GM18867 (cell line): ENCODE measurements at regions not wholly inside any gene's neighbourhood (a gene's known extent, or its start where the extent isn't known, plus 50 kb on each side); places are given as distances from the start of the nearest gene placed in this dataset.
"Not testable (repeated sequence)": the region's sequence is repeated elsewhere in the genome, so short reads cannot be mapped to it uniquely, and the experiment has no call there.

Experiments used
- ATAC-seq: cut with Tn5 transposase; IDR thresholded peaks from one replicate; pipeline ENCODE4 v1.9.1; 2021; ENCODE audit warnings: mild to moderate bottlenecking, moderate library complexity; ENCODE audit not compliant: unreplicated experiment

DNA sequence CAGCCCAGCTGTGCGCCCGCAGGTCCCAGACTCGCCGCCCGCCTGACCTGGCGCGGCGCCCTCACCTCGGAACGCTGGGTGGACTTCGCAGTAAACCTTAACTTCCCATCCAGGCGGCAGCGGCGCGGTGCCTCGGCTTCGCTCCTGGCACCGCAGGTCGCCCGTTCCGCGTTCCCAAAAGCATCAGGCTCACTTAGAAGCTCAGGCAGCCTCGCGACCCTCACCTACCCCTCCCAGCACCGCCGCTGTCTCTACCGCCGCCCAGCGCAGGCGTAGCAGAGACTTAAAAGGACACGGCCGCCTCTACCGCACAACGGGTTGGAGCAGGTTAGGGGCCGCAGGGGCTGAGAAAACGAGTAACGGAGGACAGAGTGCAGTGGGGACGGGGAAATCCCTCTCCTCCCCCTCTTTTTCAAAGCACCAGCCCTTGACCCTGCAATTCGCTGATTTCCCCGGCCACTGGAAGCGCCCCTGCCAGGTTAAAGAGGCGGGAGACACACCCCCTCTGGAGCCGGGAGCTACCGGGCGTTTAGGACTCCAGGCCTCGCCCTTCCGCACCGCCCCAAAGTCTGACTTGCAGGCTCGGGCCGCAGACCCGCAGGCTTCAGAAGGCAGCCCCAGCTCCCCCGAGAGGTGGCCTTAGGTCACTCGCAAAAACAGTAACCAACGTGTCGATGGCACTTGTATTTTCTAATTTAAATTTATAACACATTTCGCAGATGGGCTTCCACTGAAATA lies 328.5 kb downstream of the FAM72C start:
- no peak for ATAC-seq

DNA sequence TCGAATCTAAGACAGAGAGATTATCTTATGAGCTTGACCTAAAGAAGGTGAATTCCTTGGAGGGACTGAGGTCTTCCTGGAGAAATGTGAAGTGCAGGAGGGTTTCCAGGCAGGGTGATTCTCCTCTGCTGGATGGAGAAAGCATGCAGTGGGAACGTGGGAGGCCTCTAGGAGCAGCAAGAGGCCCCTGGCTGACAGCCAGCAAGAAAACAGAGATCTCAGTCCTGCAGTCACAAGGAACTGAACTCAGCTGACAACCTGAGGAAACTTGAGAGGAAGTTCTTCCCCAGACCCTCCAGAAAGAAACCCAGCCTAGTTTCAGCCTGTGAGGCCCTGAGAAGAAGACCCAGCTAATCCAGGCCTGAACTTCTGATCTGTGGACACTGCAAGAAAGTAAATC lies 345.9 kb downstream of the FAM72C start:
- ATAC-seq = no peak

GRCh38 chr1:143619851-143620250 lies 351.9 kb downstream of the FAM72C start:
- ATAC-seq = no peak

DNA sequence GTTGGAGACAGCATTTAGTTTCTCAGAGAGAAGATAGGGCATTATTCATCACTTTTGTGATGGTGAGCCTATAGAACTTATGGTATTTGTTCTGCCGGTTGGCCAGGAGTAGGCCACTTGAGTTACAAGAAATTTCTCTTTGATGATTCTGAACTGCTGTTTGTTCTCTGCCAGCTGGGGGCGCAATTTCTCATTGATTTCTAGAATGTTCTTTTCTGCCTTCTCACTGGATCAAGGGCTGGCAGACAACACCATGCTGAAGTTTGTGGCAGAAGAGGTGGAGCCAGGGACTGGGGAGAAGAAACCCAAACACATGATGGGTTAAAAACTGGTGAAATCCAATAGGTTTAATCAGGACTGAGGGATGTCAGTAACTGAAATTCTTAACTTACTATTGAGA lies 360.6 kb downstream of the FAM72C start:
- no peak for ATAC-seq

DNA sequence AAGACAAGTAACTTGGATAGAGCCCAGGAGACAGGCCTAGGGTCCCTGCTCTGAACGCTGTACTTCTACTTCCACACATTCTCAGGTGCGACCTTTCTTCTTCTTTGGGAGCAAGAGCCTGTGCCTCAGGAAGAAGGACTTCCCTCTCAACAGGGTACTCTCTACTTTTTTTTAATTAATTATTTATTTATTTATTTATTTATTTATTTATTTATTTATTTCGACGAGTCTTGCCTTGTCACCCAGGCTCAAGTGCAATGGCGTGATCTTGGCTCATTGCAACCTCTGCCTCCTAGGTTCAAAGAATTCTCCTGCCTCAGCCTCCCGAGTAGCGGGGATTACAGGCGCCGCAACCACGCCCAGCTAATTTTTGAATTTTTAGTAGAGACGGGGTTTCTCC lies 361.6 kb downstream of the FAM72C start:
- ATAC-seq = no peak

DNA sequence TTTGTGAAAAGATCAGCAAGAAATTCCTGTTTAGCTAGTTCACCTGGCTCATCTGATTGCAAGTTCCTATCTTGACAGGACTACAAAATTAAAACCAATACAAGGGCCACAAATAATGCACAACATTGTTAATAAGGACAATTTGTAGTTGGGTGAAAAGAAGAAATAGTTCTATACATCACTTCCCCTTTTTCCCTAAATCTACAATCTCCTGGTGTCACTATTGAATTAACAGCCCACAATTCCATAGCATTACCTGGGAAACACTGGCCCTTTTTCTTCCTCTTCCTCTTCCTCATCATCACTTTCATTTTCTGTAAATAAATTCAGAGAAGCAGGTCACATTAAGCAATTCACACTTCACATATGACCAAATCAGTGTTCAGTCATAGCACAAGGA lies 366.9 kb downstream of the FAM72C start:
- ATAC-seq = no peak

DNA sequence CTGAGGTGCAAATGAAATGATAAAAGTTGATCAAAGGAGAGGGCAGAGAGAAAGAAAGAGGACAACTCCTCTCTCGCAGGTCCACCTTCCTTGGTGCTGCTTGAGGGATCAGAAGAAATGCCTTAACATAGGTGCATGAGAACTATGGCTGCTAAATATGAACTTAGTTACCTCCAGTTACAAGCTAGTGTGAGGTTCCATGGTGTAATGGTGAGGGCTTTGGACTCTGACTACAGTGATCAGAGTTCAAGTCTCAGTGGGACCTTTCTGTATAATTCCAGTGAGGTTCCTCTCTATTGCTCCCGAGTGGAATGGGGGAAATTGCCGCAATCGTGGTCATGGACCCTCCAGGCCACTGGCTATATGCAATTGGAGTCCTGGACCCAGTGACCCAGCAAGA lies 387.3 kb downstream of the FAM72C start:
- no peak for ATAC-seq

GRCh38 chr1:143574891-143575520 lies 396.8 kb downstream of the FAM72C start:
- ATAC-seq = no peak

DNA sequence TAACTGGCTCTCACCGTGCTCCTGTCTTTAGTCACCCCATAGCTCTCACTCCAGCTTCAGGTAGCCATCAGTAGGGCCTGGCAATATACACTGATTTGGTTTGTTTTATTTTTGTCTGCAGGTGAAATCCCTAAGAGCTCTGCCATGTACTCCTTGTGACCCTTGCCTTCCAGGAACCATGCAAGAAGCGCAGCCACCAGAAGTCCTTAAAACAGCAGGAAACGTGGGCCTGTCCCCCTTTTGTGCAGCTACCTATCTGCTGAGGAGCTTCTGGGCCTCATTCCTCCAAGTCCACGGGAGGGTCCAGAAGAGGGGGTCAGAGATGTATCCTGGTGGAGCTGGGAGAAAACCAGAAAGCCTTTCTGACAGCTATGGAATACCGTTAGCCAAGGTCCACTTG lies 399.1 kb downstream of the FAM72C start:
- ATAC-seq = not testable (repeated sequence)

- not testable (repeated sequence) for ATAC-seq
Observed at GRCh38 chr1:143563761-143564160, 408.0 kb downstream of the FAM72C start.

- ATAC-seq = no peak
Observed at GRCh38 chr1:143553627-143554026, 418.2 kb downstream of the FAM72C start.

DNA sequence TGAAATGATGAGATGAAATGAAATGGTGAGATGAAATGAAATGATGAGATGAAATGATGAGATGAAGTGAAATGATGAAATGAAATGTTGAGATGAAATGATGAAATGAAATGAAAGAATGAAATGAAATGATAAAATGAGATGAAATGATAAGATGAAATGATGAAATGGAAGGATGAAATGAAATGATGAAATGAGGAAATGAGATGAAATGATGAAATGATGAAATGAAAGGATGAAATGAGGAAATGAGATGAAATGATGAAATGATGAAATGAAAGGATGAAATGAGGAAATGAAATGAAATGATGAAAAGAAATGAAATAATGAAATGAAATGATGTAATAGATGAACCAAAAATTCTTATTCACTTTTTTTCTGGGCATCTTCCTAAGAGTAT lies 467.1 kb downstream of the FAM72C start:
- not testable (repeated sequence) for ATAC-seq

GRCh38 chr1:143504080-143504479 lies 467.7 kb downstream of the FAM72C start:
- ATAC-seq = not testable (repeated sequence)

DNA sequence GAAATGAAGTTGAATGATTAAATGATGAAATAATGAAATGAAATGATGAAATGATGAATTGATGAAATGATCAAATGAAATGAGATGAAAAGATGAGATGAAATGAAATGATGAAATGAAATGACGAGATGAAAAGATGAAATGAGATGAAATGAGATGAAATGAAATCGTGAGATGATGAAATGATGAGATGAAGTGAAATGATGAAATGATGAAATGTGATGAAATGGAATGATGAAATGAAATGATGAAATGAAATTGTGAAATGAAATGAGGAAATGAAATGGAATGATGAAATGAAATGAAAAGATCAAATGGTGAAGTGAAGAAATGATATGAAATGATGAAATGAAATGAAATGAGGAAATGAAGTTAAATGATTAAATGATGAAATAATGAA lies 468.7 kb downstream of the FAM72C start:
- ATAC-seq = not testable (repeated sequence)

- ATAC-seq = not testable (repeated sequence)
Observed at GRCh38 chr1:143502038-143502437, 469.7 kb downstream of the FAM72C start.

DNA sequence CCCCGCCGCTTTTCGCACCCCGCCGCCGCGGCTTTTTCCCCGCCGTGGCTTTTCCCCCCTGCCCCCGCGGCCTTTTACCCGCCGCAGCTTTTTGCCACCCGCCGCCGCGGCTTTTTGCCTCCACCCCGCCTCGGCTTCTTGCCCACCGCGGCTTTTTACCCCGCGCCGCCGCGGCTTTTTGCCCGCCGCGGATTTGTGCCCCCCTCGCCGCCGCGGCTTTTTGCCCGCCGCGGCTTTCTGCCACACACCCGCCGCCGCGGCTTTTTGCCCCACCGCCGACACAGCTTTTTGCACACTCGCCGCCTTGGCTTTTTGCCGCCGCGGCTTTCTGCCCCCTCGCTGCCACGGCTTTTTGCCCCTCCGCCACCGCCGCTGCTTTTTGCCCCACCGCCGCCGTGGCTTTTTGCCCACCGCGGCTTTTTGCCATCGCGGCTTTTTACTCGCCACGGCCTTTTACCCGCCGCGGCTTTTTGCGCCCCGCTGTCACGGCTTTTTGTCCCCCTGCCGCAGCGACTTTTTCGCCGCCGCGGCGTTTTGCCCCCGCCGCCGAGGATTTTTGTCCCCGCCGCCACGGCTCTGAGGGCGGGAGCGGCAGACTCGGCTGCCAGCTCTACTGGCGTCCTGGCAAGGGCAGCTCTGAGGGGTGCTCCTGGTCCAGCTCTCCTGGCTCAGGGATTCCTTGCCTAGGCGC lies 473.6 kb downstream of the FAM72C start:
- ATAC-seq = not testable (repeated sequence)

DNA sequence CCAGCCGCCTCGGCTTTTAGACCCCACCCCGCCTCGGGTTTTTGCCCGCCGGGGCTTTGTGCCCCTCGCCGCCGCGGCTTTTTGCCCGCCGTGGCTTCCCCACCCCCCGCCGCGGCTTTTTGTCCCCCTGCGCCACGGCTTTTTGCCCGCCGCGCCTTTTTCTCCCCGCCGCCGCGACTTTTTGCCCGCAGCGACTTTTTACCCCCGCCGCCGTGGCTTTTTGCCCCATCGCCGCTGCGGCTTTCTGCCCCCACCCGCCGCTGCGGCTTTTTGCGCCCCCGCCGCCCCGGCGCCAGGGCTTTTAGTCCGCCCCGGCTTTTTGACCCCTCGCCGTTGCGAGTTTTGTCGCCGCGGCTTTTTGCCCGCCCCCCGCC lies 474.4 kb downstream of the FAM72C start:
- no peak for ATAC-seq

GRCh38 chr1:143496526-143497373 lies 475.0 kb downstream of the FAM72C start:
- ATAC-seq = not testable (repeated sequence)
